GM12873 (cell line): ENCODE measurements at regions not wholly inside any gene's neighbourhood (a gene's known extent, or its start where the extent isn't known, plus 50 kb on each side); places are given as distances from the start of the nearest gene placed in this dataset.

ENCODE experiments used
- TF ChIP-seq, protein P1 (sequence below): IDR thresholded peaks from 2 replicates; pipeline ENCODE4 v1.5.1; 2012; ENCODE audit warnings: low read depth, mild to moderate bottlenecking, moderate library complexity, low read length, control low read depth; ENCODE audit not compliant: insufficient read depth; ENCODE audit errors: missing control alignments

DNA sequence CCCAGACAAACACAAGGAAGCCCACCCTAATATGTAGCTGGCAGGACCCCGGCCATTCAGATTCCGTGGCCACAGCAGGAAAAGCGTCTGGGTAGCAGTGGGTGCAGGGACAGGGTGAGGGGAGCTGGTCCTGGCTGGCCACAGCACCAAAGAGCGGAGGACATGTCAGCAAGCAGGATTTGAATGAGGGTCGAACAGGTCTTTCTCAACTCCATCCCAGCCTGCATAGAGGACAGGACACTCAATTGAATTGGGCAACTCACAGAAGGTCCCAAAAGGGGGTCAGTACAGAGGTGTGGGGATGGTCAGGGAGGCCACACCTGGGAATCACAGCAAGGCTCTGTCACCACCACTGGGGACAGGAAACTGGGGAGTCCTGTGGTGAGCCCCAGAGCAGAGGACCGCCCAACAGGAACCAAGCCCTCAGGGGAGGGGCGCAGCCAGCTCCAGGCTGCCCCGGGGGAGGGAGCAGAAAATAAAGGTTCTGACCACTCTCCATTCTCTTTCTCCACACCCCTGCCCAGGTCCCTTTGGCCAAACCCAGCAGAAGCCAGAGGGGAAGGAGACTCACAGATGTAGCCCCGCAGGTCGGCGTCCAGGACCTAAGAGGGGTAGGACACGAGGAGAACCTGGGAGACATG, 108.7 kb upstream of the PPP2R2D start:
- TF ChIP-seq, protein P1, sequence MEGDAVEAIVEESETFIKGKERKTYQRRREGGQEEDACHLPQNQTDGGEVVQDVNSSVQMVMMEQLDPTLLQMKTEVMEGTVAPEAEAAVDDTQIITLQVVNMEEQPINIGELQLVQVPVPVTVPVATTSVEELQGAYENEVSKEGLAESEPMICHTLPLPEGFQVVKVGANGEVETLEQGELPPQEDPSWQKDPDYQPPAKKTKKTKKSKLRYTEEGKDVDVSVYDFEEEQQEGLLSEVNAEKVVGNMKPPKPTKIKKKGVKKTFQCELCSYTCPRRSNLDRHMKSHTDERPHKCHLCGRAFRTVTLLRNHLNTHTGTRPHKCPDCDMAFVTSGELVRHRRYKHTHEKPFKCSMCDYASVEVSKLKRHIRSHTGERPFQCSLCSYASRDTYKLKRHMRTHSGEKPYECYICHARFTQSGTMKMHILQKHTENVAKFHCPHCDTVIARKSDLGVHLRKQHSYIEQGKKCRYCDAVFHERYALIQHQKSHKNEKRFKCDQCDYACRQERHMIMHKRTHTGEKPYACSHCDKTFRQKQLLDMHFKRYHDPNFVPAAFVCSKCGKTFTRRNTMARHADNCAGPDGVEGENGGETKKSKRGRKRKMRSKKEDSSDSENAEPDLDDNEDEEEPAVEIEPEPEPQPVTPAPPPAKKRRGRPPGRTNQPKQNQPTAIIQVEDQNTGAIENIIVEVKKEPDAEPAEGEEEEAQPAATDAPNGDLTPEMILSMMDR = no peak

DNA sequence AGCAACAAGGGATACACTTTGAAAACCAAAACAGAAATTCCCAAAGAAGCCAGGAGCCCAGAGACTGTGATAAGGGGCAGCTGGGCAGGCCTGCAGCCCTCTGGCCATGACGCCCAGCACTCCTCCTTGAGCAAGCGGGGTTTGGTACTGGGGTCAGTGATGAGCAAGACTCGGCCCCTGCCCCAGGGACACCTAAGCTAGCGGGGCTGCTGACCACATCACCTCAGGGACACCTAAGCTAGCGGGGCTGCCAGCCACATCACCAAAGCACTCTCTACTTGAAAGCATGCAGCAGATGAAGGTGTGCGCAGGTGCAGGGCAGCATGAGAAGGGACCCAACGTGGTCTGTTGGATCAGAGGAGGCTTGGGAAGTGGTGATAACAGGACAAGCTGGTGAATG, 108.0 kb upstream of the PPP2R2D start:
- TF ChIP-seq, protein P1 = no peak

DNA sequence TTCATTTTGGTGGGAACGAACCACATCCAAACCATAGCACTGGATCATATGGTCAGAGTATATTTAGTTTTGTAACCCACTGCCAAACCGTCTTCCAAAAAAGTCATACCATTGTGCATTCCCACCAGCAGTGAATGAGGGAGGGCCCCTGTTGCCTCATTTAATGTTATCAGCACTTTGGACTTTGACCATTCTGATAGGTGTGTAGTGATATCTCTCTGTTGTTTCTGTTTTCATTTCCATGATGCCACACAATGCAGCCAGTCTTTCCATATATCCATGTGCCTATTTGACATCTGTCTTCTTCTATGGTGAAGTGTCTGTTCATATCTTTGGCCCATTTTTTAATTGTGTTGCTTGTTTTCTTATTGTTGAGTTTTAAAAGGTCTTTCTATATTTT, 105.0 kb upstream of the PPP2R2D start:
- TF ChIP-seq, protein P1 = no peak

DNA sequence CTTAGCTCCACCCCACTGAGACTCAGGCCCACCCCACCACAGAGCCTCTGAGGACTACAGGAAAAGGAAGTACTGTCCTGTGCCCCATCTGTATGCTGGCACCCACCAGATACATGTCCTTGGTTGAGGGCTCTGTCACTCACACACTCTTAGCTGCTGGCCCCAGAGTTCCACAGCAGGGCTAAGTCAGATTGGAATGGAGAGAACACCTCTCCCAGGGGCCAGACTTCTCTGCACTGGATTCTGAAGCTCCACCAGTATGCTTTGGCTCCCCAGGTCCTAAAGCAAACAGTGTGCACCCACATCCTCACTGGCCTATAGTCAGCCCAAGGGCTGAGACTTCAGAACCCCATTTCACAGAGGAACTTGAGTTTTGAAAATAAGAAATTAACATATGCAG, 103.2 kb upstream of the PPP2R2D start:
- TF ChIP-seq, protein P1 = no peak

DNA sequence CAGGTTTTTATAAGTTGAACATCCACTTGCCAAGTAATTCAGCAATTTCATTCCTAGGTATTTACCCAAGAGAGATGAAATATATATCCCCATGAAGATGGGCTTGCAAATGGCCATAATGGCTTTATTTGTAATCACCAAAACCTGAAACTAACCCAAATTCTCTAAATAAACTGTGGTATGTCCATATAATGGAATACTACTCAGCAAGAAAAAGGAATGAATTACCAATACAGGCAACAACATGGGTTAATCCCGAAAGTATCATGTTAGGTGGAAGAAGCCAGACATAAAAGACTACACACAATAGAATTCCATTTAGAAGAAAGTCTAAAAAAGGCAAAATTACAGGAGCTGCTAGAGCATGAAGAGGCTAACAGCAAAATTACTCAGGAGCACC, 101.4 kb upstream of the PPP2R2D start:
- TF ChIP-seq, protein P1 = no peak

DNA sequence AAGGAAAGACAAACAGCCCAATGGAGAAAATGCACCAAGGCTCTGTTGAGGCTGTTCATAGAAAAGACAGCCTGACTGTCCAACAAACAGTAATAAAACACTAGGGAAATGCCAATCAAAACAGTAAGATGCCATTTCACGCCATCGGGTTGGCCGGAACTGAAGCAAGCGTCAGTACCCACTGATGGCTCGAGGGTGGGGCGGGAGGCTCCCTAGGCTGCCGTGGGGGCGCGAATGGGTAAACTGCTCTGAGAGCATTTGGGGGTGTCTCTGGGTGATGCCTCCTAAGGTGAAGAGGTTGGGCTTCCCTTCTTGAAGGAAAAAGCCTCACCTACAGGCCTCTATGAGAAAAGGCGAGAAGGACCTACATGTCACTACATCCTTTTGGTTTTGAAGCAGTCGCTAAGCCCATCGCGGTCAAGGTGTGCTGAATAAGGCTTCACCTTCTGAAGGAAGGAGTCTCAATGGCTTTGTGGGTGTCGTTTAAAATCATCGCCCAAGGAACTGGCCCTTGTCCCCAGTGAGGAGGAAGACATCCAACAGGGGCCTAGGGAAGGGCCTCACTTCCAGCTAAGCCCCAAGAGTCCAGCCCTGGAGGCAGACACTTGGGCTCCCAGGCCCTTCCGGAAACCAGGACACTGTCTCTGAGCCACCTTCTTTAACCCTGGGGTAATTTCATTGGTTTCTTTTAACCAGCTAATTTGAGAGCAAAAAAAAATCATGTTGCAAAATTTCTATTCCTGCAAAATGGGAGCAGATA, 98.5 kb upstream of the PPP2R2D start:
- TF ChIP-seq, protein P1 = no peak

DNA sequence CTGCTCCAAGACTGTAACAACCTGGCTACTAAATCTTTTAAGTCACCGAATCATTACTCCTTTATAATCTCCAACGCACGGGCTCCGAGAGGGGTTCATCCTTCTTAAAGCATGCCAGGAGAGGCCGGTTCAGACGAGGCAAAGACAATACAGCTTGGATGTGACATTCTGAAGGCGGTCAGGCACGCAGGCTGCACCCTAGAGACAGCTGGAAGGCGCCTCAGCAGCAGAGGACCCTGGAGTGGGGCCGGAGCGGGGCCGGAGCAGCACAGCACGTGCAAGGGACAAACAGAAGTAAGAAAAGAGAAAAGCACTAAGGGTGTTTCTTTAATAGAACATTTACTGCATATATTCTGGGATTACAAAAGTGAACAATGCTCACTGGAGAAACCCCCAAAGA, 97.8 kb upstream of the PPP2R2D start:
- TF ChIP-seq, protein P1 = no peak
